ENCODE measurements at regions not wholly inside any gene's neighbourhood (a gene's known extent, or its start where the extent isn't known, plus 50 kb on each side); places are given as distances from the start of the nearest gene placed in this dataset.

- TF ChIP-seq CTCF (IDR thresholded peaks at IDR 0.05 in 8 of 11, conservative IDR thresholded peaks at IDR 0.05 in 3 of 11) (no peak), POLR2A (IDR thresholded peaks at IDR 0.05) (no peak)
Measured at GRCh38 chr11:129709801-129710398, 105.7 kb upstream of the TMEM45B start.

Measured in spleen (tissue), 7 donors.